Activated CD4-positive, alpha-beta T cell treated with anti-CD3 and anti-CD28 coated beads, Interleukin-2, amount 50 U/mL, for 16 hours (primary cell): ENCODE measurements at regions not wholly inside any gene's neighbourhood (a gene's known extent, or its start where the extent isn't known, plus 50 kb on each side); places are given as distances from the start of the nearest gene placed in this dataset.

ENCODE experiments used
- DNase-seq: peaks from one replicate; pipeline ENCODE4 v3.0.0-alpha.2; 2020

DNA sequence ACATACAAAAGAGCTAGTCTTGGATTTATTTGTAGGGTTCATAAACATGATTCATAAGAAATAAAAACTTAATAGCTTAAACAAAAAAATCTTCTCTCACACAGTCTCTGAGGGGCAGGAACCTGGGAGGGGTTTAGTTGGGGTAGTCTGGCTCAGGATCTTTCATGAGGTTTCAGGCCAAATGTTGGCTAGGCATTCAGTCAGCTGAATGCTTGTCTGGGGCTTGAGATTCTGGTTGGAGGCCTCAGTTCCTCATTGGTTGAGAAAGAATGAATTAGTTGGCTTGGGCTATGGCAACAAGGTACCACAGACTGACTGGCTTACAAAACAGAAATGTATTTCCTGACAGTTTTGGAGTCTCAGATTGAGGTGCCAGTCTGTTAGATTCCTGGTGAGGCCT is 74.3 kb downstream of the ANKRD7 start:
- DNase-seq, result no peak

GRCh38 chr7:118300177-118300576 is 75.7 kb downstream of the ANKRD7 start:
- no peak for DNase-seq

DNA sequence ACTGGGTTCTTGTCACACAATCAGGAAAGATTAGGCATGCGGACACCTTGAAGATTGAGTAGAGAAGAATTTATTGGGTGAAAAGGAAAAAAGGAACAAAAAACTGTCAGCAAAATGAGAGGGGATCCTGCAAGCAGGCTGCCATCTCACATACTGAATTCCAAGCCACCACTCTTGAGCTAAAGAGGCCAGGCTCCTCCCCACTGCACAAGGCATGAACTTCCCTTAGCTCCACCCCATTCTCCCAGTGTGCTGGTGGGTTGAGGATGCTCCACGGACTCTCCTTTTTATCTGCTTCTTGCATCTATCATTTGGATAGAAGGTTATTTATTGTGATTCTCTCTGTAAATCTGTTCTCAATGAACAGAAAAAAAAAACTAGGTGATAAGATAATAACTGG is 79.6 kb downstream of the ANKRD7 start:
- DNase-seq, result no peak

- no peak for DNase-seq
These were observed 81.2 kb downstream of the ANKRD7 start for GRCh38 chr7:118305671-118306070.

- DNase-seq, result no peak
These were observed 82.3 kb downstream of the ANKRD7 start for GRCh38 chr7:118306771-118307170.

GRCh38 chr7:118311121-118311836 is 86.8 kb downstream of the ANKRD7 start:
- DNase-seq, result peak; percentile 59

- no peak for DNase-seq
These were observed 87.5 kb downstream of the ANKRD7 start for GRCh38 chr7:118312051-118312450.

DNA sequence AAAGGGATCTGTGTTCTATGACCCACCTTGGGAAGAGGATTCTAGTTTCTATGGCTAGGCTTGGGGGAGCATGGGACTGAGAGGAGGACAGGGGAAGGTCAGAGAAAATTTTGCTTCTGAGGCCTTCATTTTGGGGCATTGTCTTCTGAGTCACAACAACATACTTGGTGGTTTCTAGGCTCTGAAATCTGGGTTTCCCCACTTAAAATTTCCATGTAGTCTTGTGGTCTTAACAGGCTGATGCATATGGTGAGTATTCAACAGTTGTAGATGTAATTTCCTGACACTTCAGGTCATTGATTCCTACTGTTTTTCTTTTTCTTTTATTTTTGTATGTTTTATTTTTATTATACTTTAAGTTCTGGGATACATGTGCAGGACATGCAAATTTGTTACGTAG is 88.5 kb downstream of the ANKRD7 start:
- DNase-seq, result peak; percentile 52

DNA sequence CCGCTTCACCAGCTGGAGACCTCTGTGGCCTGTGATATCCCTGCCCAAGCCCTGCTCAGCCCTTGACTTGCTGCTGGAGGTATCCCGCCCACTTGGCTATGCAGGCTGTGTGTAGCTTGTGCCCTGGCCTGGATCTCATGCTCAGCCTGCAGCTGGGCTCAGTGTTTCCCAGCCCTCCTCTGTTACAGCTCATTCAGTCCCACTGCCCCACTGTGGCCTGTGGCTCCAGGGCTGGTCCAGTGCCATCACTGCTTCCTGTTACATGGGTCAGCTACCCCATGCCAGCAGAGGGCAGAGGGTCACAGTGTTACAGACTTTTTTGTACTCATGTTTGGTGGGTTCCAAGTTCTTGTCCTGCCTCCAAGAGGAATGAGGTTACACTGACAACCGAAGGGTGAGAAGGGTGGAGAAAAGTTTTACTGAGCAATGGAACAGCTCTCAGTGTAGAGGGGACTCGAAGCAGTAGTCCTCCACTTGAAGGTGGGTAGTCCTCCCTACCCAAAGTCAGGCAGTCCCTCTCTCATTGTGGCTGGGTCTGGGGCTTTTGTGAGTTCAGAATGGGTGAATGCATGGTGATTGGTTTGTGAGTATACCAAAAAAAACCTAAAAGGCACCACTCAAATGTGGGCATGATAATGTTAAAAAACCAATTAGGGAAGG is 100.4 kb downstream of the ANKRD7 start:
- DNase-seq, result no peak

DNA sequence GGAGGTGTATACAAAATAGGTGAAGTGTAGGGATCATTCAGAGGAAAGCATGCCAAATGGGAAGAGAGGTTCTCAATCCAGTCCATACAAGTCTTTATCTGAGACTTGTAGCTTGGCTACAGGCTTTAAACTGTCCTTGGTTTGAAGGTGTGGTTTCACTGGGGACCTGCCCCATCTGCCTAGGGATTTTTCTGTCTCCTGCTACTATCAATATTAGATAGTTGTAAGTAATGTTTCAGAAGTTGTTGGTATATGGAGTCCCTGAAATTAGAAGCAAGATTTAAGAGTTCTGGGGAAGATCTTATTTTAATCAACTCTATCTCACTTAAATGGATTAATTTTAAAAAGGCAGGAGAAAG is 100.9 kb downstream of the ANKRD7 start:
- no peak for DNase-seq

DNA sequence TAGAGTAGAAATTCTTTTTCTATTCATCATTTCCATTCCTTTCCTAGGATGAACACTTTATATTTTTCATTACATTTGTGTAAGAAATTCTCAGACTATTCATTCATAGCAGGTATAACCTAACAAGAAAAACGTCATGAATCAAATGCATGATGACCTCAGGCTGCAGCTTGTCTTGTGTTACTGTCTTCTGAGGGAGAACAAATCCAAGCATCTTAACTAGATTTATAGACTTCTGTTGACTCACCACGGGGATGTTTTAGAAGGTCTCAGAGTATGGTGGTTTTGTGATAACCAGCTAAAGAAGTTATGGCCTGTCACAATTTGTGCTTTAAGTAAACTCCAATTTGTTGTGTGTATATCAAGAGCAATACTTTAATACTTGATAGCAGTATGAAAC is 102.7 kb downstream of the ANKRD7 start:
- DNase-seq, result no peak

DNA sequence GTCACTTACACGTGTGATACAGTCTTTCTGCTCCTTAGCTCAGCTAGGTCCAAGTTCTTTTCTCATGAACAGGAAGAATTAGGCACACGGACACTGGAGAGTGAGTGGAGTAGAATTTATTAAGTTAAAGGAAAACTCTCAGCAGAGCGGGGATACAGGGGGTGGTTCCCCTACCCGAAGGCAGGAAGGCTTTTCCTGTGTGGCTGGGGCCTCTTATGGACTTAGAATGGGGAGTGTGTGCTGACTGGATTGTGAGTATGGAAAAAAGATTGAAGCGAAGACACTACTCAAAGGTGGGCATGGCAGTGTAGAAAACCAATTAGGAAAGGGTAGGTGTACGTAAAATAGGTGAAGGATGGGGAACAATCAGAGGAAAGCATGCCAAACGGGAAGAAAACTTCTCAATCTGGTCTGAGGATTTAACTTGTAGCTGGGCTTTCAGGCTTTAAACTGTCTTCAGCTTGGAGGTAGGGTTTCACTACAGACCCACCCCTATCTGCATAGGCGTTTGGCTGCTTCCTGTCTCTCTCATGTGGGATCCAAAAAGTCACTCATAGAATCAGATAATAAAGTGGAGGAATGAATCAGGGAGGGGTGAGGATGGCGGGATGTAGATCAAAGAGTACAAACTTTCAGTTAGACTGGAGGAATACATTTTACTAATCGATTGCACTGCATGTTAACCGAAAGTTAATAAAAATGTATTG is 104.2 kb downstream of the ANKRD7 start:
- no peak for DNase-seq

DNA sequence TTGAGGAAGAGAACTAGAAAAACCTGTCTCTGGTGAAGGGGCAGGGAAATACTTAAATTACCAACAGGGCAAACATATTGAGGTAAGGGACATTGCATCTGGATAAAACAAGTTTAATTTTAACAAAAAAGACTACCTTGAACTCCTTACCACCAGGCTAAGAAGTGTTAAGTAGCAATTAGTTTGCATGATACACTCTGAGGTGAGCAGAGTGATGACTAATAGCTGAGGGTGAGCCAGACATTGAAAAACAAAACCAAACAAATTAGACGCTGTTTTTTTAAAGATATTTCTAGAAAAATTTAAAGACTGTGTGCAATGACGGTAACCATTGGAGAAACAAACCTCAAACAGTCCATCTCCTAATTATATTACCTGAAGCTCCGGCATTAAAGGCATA is 105.9 kb downstream of the ANKRD7 start:
- no peak for DNase-seq

DNA sequence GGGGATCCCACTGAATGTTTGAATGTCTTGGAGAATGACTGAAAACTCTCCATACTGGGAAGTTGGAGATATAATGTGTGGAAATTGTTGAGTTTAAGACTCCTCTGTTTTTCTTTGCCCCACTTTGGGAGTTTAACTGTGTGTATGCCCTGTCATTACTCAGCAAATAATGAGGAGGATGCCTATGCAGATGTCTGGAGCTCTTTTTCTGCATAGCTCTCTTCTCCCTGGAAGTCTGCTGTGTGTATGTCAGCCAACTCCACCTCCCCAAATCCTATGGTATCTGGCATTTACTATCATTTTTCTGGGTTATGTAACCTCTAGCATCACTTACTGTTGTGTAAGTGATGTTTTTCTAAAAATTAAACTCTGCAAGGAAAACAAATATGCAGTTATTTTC is 122.2 kb downstream of the ANKRD7 start:
- no peak for DNase-seq

DNA sequence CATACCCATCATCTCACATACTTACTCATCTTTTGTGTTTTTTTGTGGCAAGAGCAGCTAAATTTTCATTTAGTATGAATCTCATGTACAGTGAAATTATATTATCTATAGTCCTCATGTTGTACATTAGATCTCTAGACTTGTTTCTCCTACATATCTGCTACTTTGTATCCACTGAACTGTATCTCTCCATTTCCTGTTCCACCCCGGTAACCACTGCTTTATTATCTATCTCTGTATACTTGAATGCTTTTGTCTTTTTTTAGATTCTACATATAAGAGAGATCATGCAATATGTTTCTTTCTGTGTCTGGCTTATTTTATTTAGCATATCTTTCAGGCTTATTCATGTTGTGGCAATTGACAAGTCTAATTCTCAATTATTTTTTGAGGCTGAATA is 125.1 kb downstream of the ANKRD7 start:
- DNase-seq, result no peak

DNA sequence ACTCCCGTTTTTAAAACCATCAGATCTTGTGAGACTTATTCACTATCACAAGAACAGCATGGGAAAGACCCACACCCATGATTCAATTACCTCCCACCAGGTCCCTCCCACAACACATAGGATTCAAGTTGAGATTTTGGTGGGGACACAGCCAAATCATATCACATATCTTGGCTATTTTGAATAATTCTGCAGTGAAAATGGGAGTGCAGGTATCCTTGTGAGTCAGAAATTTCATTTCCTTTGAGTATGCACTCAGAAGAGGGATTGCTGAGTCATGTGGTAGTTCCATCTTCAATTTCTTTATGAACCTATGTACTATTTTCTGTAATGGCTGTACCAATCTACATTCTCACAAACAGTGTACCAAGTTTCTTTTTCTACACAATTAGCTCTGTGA is 125.8 kb downstream of the ANKRD7 start:
- peak; percentile 26 for DNase-seq

GRCh38 chr7:118352867-118353453 is 128.5 kb downstream of the ANKRD7 start:
- DNase-seq, result peak; percentile 19

DNA sequence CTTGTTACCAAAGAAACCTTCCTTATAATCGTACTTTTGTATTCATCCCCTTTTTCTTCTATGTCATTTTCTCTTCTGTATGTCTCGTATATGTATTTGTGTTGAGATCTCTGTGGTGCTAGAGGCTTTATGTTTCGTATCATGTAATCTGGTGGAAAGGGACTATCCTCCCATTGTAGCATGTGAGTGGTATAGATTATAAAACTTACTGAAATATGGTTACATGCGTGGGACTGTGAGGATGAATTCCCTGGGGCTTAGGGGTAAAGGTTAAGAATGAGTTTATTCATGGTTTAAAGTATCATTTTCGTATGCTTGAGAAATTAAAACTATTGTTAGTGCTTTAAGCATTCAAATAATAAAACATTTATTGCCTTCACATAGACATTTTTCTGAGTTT is 141.9 kb downstream of the ANKRD7 start:
- DNase-seq, result no peak

DNA sequence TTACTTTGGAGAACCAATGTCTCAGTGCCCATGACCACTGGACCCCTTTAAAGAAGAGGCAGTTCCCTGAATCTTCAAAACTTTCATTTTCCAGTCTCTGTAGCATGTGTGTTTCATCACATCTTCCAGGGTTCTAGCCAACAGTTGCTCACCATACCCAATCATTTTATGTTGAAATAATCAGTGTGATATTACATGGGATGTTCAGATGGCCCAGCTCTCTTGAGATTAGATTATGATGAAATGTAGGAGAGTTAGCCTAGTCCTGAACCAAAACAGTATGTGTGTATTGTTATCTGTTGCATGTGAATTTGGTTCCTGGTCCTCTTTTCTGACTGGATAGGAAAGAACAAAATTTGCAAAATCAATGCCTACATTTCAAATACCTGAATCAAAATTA is 144.5 kb downstream of the ANKRD7 start:
- DNase-seq, result no peak

DNA sequence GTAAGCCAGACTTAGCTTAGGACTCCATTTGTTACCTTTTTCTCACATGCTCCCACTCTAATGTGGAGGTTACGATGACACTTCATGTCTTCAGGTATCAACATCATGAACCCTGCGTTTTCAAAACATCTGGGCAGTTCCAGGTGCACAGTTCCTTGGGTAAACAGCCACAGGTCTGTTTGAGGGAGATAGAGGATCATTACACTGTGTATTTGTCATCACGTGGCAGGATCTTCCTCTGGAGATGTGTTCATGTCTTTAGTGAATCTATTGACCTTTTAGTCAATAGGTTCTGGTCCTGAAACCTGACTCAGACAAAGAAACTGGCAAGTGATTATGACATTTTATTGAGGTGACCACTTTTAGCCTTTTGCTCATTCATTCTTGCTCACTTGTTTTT is 145.5 kb downstream of the ANKRD7 start:
- DNase-seq, result no peak

GRCh38 chr7:118372530-118372929 is 148.0 kb downstream of the ANKRD7 start:
- no peak for DNase-seq

- no peak for DNase-seq
These were observed 165.1 kb downstream of the ANKRD7 start for GRCh38 chr7:118389629-118390028.

DNA sequence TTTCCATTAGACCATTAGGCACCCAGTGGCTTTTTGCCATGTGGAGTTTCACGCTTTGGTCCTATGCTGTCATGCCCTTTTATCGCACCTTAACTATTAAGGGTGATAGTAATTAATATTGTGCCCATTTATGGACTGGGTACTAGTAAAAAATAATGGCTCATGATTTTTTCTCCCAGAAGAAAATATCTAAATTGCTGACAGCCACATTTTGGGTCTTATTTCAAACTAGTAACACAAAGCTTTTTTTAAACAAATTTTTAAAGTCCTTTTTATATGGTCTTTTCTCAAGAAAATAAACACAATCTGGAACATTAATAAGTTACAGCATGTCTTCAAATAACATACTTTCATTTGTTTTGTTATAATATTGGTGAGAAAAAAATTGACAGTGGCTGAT is 179.7 kb downstream of the ANKRD7 start:
- DNase-seq, result no peak

- no peak for DNase-seq
These were observed 193.9 kb downstream of the ANKRD7 start for GRCh38 chr7:118418433-118418832.
